SK-N-SH (cell line): ENCODE measurements at regions not wholly inside any gene's neighbourhood (a gene's known extent, or its start where the extent isn't known, plus 50 kb on each side); places are given as distances from the start of the nearest gene placed in this dataset.

Experiments
- CTCF ChIA-PET: fragments of 300-600, 350-600 bp; formaldehyde crosslinking; extraction: SDS; loops from one replicate; lab custom pipeline; 2021; lab: Yijun Ruan, JAX
- POLR2A ChIA-PET: fragments of 350-600 bp; sonication (Branson Sonifier 250); formaldehyde crosslinking; extraction: SDS; loops from one replicate; lab custom pipeline; 2020; ENCODE audit warnings: antibody characterized with exemption, inconsistent platforms; lab: Yijun Ruan, JAX
- DNase-seq: peaks from one replicate; pipeline ENCODE4 v3.0.0; 2012
- H2AFZ ChIP-seq: fragments of 200-600 bp; sonication (generic); 2 replicates; pipeline ENCODE4 v1.8.1; 2016; ENCODE audit warnings: antibody characterized with exemption, mild to moderate bottlenecking, low read depth
- H3F3A ChIP-seq: fragments of 200-600 bp; sonication (generic); replicated peaks from 2 replicates; pipeline ENCODE3; 2016; ENCODE audit warnings: antibody characterized with exemption, mild to moderate bottlenecking; ENCODE audit not compliant: insufficient read depth
- H3K27ac ChIP-seq, 2 experiments: fragments of 200-500 bp in 1 of 2; fragments of 200-600 bp in 1 of 2; sonication (Bioruptor generic) in 1 of 2; sonication (generic), shearing (Covaris generic) in 1 of 2; 2 replicates each; pipeline versions ENCODE4 v1.5.1 to v1.6.1; 2014 to 2016; ENCODE audit warnings: low read depth in 2 of 2, inconsistent platforms in 1 of 2, low read length in 1 of 2, mild to moderate bottlenecking in 1 of 2, mixed read lengths in 1 of 2
- H3K27me3 ChIP-seq: fragments of 200-600 bp; sonication (generic), shearing (Covaris generic); 2 replicates; pipeline ENCODE4 v1.6.1; 2016; ENCODE audit warnings: mixed run types; ENCODE audit not compliant: insufficient read depth
- H3K36me3 ChIP-seq, 2 experiments: fragments of 200-500 bp in 1 of 2; fragments of 200-600 bp in 1 of 2; sonication (Bioruptor generic) in 1 of 2; sonication (generic) in 1 of 2; replicated peaks in 1 of 2; 2 replicates each; pipeline versions ENCODE3 to v1.5.1; 2014 to 2016; ENCODE audit warnings: low read length in 1 of 2, mild to moderate bottlenecking in 1 of 2; ENCODE audit not compliant: insufficient read depth in 2 of 2, control insufficient read depth in 1 of 2
- H3K4me1 ChIP-seq, 2 experiments: fragments of 200-500 bp in 1 of 2; fragments of 200-600 bp in 1 of 2; sonication (Bioruptor generic) in 1 of 2; sonication (generic), shearing (Covaris generic) in 1 of 2; 2 replicates each; pipeline versions ENCODE4 v1.5.1 to v1.6.1; 2014 to 2016; ENCODE audit warnings: low read depth in 1 of 2, low read length in 1 of 2, mixed run types in 1 of 2; ENCODE audit not compliant: insufficient read depth in 2 of 2, control insufficient read depth in 1 of 2
- H3K4me2 ChIP-seq: fragments of 200-600 bp; sonication (generic), shearing (Covaris generic); 2 replicates; pipeline ENCODE4 v1.6.1; 2017; ENCODE audit warnings: mixed run types
- H3K4me3 ChIP-seq, 2 experiments: fragments of 200-500 bp in 1 of 2; fragments of 200-600 bp in 1 of 2; sonication (Bioruptor generic) in 1 of 2; sonication (generic), shearing (Covaris generic) in 1 of 2; 2 replicates each; pipeline versions ENCODE4 v1.5.1 to v1.8.1; 2014 to 2016; ENCODE audit warnings: low read depth in 2 of 2, inconsistent platforms in 1 of 2, low read length in 1 of 2, mild to moderate bottlenecking in 1 of 2, mixed read lengths in 1 of 2, moderate library complexity in 1 of 2
- H3K79me2 ChIP-seq: fragments of 200-600 bp; sonication (generic); 2 replicates; pipeline ENCODE4 v1.8.1; 2017; ENCODE audit warnings: mild to moderate bottlenecking; ENCODE audit not compliant: insufficient read depth
- H3K9ac ChIP-seq: fragments of 200-600 bp; sonication (generic); 2 replicates; pipeline ENCODE4 v1.6.1; 2017; ENCODE audit warnings: mixed run types
- H3K9me2 ChIP-seq: fragments of 200-600 bp; sonication (generic); 2 replicates; pipeline ENCODE4 v1.6.1; 2017; ENCODE audit warnings: mixed run types
- H3K9me3 ChIP-seq: fragments of 200-600 bp; sonication (generic); 2 replicates; pipeline ENCODE4 v1.6.1; 2017; ENCODE audit warnings: mixed run types, mild to moderate bottlenecking, moderate library complexity
- H4K20me1 ChIP-seq: fragments of 200-600 bp; sonication (generic); 2 replicates; pipeline ENCODE4 v1.6.1; 2017; ENCODE audit warnings: mild to moderate bottlenecking, mixed run types; ENCODE audit not compliant: insufficient read depth
- CHD2 ChIP-seq: fragments of 150-350 bp; IDR thresholded peaks from 2 replicates; pipeline ENCODE4 v1.6.1; 2018; ENCODE audit warnings: low read length; ENCODE audit not compliant: partially characterized antibody
- EZH2phosphoT487 ChIP-seq: fragments of 200-600 bp; sonication (generic); IDR thresholded peaks from 2 replicates; pipeline ENCODE4 v1.6.1; 2017; ENCODE audit warnings: low read depth, mixed run types, mild to moderate bottlenecking, antibody characterized with exemption, moderate library complexity, borderline replicate concordance
- FOSL2 ChIP-seq: IDR thresholded peaks from 2 replicates; pipeline ENCODE4 v1.4.0; 2012; ENCODE audit warnings: low read depth, mild to moderate bottlenecking, moderate library complexity, borderline replicate concordance
- FOXJ3 ChIP-seq: sonication (generic); formaldehyde crosslinking; IDR thresholded peaks from 2 replicates; pipeline ENCODE4 v1.5.1; 2020; ENCODE audit warnings: mild to moderate bottlenecking, missing genetic modification reagents
- FOXM1 ChIP-seq: IDR thresholded peaks from 2 replicates; pipeline ENCODE4 v1.4.0; 2012; ENCODE audit warnings: low read depth, mild to moderate bottlenecking
- MXI1 ChIP-seq: IDR thresholded peaks from 2 replicates; pipeline ENCODE4 v1.6.1; 2012; ENCODE audit warnings: mild to moderate bottlenecking, low read depth, low read length, improper control_type of control experiment
- NFIC ChIP-seq: IDR thresholded peaks from 2 replicates; pipeline ENCODE4 v1.4.0; 2012; ENCODE audit warnings: borderline replicate concordance
- NRF1 ChIP-seq: IDR thresholded peaks from 2 replicates; pipeline ENCODE4 v1.6.1; 2012; ENCODE audit warnings: low read depth, mild to moderate bottlenecking, low read length
- POLR2AphosphoS5 ChIP-seq: IDR thresholded peaks from 2 replicates; pipeline ENCODE4 v1.6.1; 2012; ENCODE audit warnings: low read depth, low read length
- RCOR1 ChIP-seq: fragments of 150-350 bp; IDR thresholded peaks from 2 replicates; pipeline ENCODE4 v1.6.1; 2017; ENCODE audit warnings: antibody characterized with exemption, low read length
- RFX5 ChIP-seq: IDR thresholded peaks from 2 replicates; pipeline ENCODE4 v1.6.1; 2012; ENCODE audit warnings: mild to moderate bottlenecking, improper control_type of control experiment, low read length
- RXRA ChIP-seq: IDR thresholded peaks from 2 replicates; pipeline ENCODE4 v1.4.0; 2012; ENCODE audit warnings: low read depth, mild to moderate bottlenecking, borderline replicate concordance
- SMC3 ChIP-seq: IDR thresholded peaks from 2 replicates; pipeline ENCODE4 v1.6.1; 2012; ENCODE audit warnings: low read depth, low read length, improper control_type of control experiment
- TCF12 ChIP-seq: IDR thresholded peaks from 2 replicates; pipeline ENCODE4 v1.4.0; 2012
- TEAD4 ChIP-seq: IDR thresholded peaks from 2 replicates; pipeline ENCODE4 v1.4.0; 2012; ENCODE audit warnings: mild to moderate bottlenecking, borderline replicate concordance; ENCODE audit not compliant: insufficient read depth
- WGBS: methylation state at CpG from one replicate; pipeline ENCODE4 v1.1.6; 2017; ENCODE audit warnings: low lambda C conversion rate; 5-methylcytosine and 5-hydroxymethylcytosine counted together
- TF ChIP-seq, protein P1 (sequence below): fragments of 150-350 bp; IDR thresholded peaks from 2 replicates; pipeline ENCODE4 v1.6.1; 2017; ENCODE audit warnings: antibody characterized with exemption, low read length, low read depth, borderline replicate concordance
- TF ChIP-seq, protein P2 (sequence below): IDR thresholded peaks from 2 replicates; pipeline ENCODE4 v1.4.0; 2012; ENCODE audit warnings: low read depth, borderline replicate concordance
- TF ChIP-seq, protein P3 (sequence below): IDR thresholded peaks from 2 replicates; pipeline ENCODE4 v1.6.1; 2012; ENCODE audit warnings: mild to moderate bottlenecking, low read depth, low read length, moderate library complexity
- TF ChIP-seq, protein P4 (sequence below): fragments of 150-350 bp; IDR thresholded peaks from 2 replicates; pipeline ENCODE4 v1.6.1; 2016; ENCODE audit warnings: mild to moderate bottlenecking, low read depth, low read length

DNA sequence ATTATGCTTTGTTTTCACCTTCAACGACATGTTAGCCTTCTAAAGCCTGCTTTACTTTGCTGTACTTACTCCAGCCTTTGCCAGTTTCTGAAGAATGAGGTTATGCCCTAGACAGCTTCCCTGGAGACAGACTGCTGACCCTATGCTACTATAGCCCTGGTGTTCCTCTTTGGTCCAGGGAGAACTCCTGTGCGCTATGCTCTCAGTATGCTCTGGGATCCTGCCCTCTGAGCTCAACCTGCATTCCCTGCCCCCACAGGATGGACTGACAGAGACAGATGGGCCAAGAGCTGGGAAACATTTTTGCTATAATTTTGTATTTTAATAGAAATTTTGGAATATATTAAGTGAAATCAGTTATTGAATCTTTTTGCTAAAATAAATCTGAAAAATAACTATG lies 425.9 kb downstream of the TMA16 start:
- H3K4me2 ChIP-seq, result no peak overlapping the region
- no peaks in the 10 kb centered on the region for H3K27me3 ChIP-seq
- H3K4me3 ChIP-seq, result no peak overlapping the region
- POLR2A ChIA-PET, result no interaction called here
- H3K4me1 ChIP-seq, result no peaks in the 10 kb centered on the region
- 17% methylated on average over 2 of the region's 2 CpGs for WGBS
- no peaks in the 10 kb centered on the region for H3K36me3 ChIP-seq
- no peaks in the 10 kb centered on the region for H3K79me2 ChIP-seq
- H3K27ac ChIP-seq, result no peak overlapping the region
- CTCF ChIA-PET, result no interaction called here
- no peaks in the 10 kb centered on the region for H3K9me2 ChIP-seq
- H3K9me3 ChIP-seq, result no peaks in the 10 kb centered on the region
- TF ChIP-seq FOXJ3 (CRISPR knock-in tag) (no peak), NFIC (no peak), MXI1 (no peak), TCF12 (no peak), FOSL2 (no peak), FOXM1 (no peak), EZH2phosphoT487 (no peak), RFX5 (no peak), SMC3 (no peak), RCOR1 (no peak), TEAD4 (no peak)
- TF ChIP-seq, protein P1, sequence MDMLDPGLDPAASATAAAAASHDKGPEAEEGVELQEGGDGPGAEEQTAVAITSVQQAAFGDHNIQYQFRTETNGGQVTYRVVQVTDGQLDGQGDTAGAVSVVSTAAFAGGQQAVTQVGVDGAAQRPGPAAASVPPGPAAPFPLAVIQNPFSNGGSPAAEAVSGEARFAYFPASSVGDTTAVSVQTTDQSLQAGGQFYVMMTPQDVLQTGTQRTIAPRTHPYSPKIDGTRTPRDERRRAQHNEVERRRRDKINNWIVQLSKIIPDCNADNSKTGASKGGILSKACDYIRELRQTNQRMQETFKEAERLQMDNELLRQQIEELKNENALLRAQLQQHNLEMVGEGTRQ, result no peak
- TF ChIP-seq, protein P2, sequence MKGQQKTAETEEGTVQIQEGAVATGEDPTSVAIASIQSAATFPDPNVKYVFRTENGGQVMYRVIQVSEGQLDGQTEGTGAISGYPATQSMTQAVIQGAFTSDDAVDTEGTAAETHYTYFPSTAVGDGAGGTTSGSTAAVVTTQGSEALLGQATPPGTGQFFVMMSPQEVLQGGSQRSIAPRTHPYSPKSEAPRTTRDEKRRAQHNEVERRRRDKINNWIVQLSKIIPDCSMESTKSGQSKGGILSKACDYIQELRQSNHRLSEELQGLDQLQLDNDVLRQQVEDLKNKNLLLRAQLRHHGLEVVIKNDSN, result no peak
- H2AFZ ChIP-seq, result no peak overlapping the region
- H3K9ac ChIP-seq, result no peak overlapping the region
- DNase-seq, result no peak
- H4K20me1 ChIP-seq, result no peaks in the 10 kb centered on the region
- no peaks in the 10 kb centered on the region for H3F3A ChIP-seq

DNA sequence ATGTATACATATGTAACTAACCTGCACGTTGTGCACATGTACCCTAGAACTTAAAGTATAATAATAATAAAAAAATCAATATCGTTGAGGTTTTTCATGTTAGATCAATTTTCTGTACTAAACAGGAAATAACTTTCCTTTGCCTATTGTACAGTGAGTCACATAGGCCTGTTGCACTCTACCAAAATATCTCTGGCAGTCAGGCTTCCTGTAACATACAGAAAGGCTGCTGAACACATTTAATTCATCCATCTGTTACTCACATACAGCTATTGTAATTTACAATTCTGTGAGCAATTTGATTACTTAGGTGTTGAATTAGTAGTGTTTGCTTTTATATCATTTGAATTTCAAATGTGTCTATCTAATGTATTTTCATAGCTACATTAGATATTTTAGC lies 427.8 kb downstream of the TMA16 start:
- TF ChIP-seq RXRA (no peak), SMC3 (no peak), TCF12 (no peak), RCOR1 (no peak), EZH2phosphoT487 (no peak), NFIC (no peak), FOXJ3 (CRISPR knock-in tag) (no peak), POLR2AphosphoS5 (no peak), MXI1 (no peak), CHD2 (no peak), NRF1 (no peak), FOXM1 (no peak)
- TF ChIP-seq, protein P3, sequence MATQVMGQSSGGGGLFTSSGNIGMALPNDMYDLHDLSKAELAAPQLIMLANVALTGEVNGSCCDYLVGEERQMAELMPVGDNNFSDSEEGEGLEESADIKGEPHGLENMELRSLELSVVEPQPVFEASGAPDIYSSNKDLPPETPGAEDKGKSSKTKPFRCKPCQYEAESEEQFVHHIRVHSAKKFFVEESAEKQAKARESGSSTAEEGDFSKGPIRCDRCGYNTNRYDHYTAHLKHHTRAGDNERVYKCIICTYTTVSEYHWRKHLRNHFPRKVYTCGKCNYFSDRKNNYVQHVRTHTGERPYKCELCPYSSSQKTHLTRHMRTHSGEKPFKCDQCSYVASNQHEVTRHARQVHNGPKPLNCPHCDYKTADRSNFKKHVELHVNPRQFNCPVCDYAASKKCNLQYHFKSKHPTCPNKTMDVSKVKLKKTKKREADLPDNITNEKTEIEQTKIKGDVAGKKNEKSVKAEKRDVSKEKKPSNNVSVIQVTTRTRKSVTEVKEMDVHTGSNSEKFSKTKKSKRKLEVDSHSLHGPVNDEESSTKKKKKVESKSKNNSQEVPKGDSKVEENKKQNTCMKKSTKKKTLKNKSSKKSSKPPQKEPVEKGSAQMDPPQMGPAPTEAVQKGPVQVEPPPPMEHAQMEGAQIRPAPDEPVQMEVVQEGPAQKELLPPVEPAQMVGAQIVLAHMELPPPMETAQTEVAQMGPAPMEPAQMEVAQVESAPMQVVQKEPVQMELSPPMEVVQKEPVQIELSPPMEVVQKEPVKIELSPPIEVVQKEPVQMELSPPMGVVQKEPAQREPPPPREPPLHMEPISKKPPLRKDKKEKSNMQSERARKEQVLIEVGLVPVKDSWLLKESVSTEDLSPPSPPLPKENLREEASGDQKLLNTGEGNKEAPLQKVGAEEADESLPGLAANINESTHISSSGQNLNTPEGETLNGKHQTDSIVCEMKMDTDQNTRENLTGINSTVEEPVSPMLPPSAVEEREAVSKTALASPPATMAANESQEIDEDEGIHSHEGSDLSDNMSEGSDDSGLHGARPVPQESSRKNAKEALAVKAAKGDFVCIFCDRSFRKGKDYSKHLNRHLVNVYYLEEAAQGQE, result no peak
- TF ChIP-seq, protein P4, sequence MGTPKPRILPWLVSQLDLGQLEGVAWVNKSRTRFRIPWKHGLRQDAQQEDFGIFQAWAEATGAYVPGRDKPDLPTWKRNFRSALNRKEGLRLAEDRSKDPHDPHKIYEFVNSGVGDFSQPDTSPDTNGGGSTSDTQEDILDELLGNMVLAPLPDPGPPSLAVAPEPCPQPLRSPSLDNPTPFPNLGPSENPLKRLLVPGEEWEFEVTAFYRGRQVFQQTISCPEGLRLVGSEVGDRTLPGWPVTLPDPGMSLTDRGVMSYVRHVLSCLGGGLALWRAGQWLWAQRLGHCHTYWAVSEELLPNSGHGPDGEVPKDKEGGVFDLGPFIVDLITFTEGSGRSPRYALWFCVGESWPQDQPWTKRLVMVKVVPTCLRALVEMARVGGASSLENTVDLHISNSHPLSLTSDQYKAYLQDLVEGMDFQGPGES, result no peak
- TF ChIP-seq, protein P2, result no peak
- TF ChIP-seq, all 33 proteins: peak for 0
- Histone ChIP-seq H3F3A (no peaks in the 10 kb centered on the region), H3K27me3 (no peaks in the 10 kb centered on the region), H3K9me3 (no peaks in the 10 kb centered on the region), H4K20me1 (no peaks in the 10 kb centered on the region), H3K9ac (no peak overlapping the region), H3K27ac (no peak overlapping the region), H3K79me2 (no peaks in the 10 kb centered on the region), H3K4me2 (no peak overlapping the region), H3K4me3 (no peak overlapping the region), H3K36me3 (no peaks in the 10 kb centered on the region), H3K9me2 (no peaks in the 10 kb centered on the region), H3K4me1 (no peaks in the 10 kb centered on the region), H2AFZ (no peak overlapping the region)
- ChIA-PET CTCF (no interaction called here), POLR2A (no interaction called here)
- 0% methylated on average over 2 of the region's 2 CpGs for WGBS
- DNase-seq, result no peak
